Bone marrow (tissue), 2 donors: ENCODE measurements at regions not wholly inside any gene's neighbourhood (a gene's known extent, or its start where the extent isn't known, plus 50 kb on each side); places are given as distances from the start of the nearest gene placed in this dataset.
A peak's percentile ranks its signal among the peaks of the same experiment; 100 is the strongest.
"Not testable (repeated sequence)": the region's sequence is repeated elsewhere in the genome, so short reads cannot be mapped to it uniquely, and the experiment has no call there.

Experiments
- DNase-seq, 2 donors: peaks; one replicate each; lab custom pipeline; 2025; lab: John Stamatoyannopoulos, UW

DNA sequence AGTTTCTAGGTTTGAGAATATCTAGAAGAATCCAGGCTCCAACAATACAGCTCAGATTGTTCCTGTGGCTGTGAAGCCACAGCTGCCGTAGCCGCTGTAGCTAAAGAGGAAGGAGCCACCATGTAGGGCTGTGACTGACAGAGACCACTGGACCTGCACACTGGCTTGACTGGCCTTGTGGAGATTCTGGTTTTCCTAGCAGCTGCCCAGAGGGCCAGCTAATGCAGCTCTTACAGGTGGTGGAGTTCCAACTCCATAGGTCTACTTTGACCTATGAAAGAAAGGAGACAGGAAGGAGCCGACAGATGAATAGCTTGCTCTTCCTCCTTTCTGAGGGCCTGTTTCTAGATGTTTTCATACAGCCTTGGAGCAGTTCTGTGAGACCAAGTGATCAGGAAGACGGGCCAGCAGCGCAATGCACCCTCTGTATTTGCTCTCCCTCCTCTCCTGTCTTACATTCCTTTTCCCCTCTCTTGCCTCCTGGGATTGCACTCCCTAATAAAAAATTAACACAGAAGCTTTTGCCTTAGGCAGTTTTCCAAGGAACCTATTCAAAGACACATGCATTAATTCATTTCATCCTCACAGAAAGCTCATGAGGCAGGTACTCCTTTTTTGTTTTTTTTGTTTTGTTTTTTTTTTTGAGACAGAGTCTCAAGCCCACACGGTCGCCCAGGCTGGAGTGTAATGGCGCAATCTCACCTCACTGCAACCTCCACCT, 51.8 kb upstream of the MYB start:
- peak in 1 of 2 donors; percentile 58 for DNase-seq

DNA sequence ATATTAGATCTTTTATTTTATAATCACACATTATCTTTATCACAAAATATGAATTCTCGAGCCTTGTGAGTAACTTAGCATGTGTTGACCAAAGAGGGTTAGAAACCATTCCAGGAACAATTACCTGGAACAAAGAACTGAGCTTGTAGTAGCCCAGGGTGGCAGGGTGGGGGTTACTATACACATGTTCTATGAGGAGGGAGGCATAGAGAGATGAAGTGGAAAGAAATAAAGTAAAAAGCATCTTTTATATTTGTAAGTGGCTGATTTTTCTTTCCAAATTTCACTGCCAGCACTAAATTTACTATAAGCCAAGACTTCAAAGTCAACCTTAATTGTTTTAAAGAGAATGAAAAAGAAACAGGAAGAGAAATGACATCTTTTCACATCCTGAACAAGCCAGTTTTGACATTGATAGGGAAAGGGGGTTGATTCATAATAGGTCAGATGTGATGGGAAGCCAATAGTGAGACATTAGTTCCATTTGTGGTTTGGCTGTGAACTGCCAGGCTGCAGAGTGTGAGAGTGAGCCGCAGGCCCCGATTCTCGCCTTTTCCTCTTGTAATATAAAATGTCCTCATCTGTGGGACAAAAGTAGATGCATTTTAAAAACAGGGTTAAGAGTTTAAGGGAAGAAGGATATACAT, 52.7 kb upstream of the MYB start:
- DNase-seq, result peak in 1 of 2 donors; percentile 94

DNA sequence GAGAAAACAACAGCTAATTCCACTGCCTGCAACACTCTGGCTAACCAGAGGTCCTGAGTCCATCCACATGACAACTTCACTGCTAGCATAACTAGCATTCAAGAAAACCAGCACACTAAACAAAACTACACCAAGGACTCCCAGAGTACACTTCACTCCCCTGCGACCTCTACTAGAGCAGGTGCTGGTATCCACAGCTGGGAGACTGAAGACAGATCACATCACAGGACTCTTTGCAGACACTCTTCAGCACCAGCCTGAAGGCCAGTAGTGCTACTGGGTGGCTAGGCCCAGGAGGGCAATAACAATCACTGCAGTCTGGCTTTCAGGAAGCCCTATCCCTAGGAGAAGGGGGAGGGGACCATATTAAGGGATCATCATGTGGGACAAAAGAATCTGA, 54.4 kb upstream of the MYB start:
- no peak for DNase-seq

DNA sequence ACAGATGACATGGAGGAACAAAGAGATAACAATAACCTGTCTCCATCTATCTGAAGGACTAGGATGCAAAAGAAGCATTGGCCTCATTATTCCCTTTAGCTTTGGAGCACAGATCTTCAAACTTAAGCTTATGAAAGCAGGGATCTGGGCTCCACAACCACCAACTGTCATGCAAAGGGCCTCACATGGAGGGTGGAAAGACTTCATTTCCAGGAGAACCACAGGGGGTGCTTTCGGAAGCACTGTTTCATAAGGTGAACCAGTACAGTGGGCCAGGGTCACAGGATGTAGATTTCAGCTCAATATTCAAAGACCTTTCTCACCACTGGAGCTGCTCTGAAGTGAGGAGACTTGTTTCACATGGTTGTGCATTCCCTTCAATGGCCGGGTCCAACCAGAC, 55.1 kb upstream of the MYB start:
- no peak for DNase-seq

DNA sequence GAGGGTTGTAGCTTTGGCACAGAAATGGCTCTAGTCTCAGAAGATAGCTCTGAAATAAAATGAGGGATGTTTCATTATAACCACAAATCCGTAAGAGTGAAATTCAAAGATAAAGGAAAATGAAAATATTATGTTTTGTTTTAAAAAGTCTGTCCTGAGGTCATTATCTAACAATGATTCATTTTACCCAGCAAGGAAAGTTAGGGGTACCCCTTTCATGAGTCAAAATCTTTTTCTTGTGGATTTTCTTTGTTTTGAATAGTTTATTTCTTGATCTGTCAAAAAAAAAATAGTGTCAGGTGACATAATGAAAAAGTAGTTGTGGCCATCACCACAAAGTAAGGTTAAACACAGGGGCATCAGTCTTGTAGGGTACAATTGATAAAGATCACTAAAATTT, 59.7 kb upstream of the MYB start:
- no peak for DNase-seq

DNA sequence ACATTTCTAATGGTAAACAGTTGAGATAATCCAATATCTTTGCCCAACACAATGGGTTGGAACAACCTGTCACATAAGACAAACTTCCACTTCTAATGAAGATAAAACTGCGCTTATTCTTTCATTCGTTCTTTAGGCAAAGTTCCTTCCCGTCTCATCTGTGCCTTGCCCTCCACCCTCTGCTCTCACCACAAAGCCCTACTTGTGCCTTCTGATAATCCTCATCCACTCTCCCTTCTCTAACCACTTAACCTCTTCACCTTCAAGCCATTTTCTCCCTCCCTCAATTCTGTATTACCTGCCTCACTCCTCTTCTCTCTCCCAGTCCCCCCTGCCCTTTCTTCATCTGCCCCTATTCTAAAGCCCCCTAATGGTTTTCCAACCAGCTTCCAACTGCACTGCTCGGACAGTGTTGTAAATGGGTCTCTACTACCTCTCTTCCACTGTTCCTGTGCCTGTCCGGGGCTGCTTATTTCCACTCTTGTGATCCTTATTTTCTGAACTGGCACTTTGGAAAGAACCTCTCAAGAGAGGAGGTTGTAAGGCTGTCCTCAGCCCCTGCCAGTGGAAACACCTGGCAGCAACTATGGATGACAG, 62.9 kb upstream of the MYB start:
- no peak for DNase-seq

DNA sequence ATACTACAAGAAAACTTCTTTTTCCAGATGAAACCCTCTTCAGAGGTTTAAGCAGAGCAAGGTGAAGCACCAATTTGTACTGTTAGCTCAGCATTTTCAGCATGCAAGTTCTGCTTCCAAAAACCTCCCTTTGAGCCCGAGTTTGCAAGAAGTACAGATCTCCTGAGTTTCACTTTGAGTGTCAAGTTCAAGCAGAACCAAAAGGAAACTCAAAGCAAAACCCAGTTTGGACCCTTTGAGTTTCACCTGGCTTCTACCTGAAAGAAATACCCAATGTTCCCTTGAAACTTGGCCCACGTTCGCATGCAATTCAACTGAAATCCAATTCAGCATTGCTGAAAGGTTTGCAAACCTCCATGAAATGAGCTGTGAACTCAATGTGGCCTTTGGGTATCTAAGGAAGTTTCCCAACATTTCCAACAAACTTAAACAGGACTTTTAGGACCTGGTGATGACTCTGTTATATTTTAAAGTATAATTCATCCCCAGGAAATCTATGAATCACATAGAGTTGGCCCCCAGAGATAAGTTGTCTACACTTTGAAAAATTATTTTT, 62.9 kb upstream of the HBS1L start:
- no peak for DNase-seq

DNA sequence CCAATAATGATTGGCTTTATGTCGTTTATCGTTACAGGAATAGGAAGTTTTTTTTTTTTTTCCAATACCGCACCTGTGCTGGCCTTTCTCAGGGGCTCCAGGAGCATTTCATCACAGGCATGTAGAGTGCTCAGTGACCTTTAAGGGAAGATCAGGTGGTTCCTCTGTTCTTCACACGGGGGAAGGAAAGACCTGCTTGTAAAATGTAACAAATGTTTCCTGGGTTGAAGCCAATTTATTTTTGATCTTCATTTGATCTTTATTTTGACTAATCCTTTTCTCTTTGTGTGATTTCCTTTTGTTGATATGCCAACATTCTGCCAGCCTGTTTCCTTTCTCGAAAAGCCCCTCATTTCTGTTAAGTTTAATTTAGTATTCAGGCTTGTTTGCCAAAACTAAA, 61.9 kb upstream of the HBS1L start:
- DNase-seq, result peak in 1 of 2 donors; percentile 16

DNA sequence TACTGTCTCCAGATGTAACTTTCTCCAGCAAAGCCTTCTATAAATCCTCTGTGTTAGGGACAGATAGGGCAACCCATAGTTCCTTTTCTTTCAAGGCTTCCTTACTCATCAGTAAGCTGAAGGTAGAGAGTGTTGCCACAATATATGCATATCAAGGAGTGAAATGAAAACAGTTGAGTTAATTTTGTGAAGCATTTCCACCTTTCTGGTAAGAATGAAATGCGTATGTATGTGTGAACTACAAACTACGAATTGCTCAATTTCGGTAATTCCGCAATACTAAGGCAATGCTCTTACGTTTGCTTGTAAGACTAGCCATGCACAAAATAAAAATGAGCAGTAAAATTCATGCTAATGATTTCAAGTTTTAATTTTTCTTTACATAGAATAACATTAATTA, 61.2 kb upstream of the HBS1L start:
- no peak for DNase-seq

DNA sequence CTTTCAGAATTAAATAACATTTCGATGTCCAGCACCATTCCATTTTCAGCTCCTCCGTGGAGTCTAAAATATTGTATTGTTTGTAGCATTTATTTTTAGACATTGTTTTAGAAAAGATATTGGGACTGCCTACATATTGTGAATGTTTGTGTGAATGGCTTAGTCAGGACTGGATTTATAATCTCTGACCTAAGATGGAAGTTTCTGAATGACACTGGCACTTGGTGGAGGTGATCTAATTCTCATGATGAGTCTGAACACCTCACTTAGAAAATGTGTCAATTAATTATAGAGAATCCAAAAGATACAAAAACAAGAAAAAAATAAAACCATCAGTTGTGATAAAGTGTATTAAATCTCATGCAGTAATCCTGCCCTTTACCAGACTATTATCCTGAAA, 60.8 kb upstream of the HBS1L start:
- DNase-seq, result no peak

DNA sequence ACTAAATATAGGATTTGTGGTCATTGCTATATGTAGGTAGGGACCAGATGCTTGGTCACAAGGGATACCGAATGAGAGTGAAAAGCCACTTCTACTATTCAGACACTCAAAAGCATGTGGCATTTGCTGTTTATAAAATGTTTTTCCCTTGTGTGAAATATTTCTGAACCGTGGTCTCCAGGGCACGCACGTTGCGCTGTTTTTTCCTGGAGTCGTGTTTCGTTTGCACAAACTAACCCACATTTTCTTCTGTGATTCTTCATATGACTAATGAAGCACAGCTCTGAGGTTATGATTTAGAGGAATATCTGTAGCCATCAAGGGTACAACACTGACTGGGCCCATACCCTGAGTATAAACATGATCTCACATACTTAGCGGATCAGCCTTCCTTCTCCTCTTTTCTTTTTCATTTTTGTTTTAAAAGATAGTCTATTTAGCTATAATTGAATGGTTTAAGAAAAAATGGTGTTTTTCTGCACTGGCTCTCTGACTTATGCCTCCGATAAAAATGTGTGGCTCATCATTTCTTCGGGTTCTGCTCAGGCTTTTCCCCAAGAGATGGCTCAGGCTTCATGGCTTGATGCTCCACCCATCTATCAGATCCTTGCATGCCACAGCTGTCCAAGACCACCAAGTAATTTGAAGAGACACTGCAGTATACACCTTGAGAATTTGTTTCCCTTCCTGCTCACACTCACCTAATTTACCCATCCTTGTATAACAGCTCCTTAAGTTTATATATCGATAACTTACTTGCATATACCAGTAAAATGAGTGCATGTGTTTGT, 59.9 kb upstream of the HBS1L start:
- DNase-seq, result no peak

DNA sequence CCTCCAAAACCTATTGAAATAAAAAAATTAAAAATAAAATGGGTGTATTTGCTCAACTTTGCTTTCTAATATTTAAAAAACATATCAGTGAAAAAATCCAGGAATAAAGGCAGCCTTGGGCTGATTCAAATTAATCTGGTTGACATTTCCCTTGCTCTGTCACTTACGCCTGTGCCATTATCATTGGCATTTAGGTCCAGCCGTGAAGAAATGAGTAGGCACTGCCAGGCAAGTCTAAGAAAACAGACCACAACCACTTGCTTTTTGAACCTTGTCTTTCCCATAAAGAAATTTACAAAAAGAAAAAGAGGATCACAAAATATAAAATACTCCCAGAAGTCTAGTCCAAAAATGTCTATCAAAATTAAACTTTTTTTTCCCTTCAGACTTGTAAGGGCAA, 59.2 kb upstream of the HBS1L start:
- DNase-seq, result no peak

DNA sequence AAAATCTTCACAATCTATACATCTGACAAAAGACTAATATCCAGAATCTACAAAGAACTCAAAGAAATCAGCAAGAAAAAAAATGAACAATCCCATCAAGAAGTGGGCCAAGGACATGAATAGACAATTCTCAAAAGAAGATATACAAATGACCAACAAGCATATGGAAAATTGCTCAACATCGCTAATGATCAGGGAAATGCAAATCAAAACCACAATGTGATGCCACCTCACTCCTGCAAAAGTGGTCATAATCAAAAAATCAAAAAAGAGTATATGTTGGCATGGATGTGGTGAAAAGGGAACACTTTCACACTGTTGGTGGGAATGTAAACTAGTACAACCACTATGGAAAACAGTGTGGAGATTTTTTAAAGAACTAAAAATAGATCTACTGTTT, 58.3 kb upstream of the HBS1L start:
- not testable (repeated sequence) for DNase-seq

DNA sequence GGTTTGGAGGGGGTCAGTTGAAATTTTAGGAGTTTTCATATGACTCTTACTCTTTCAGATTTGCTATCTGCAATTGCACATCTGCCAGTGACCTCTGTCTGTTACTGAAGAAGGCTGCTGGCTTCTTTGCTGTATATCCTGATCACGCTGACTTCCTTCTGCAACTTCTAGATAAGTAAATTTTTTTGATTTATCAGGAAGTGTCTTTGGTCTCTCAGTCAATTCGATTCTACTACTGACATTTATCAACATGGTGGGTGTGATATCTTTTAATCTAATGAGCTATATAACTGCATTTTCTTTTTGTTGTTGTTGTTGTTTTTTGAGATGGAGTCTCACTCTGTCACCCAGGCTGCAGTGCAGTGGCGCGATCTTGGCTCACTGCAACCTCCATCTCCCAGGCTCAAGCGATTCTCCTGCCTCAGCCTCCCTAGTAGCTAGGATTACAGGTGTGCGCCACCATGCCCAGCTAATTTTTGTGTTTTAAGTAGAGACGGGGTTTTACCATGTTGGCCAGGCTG, 55.7 kb upstream of the HBS1L start:
- DNase-seq, result peak in 1 of 2 donors; percentile 79

DNA sequence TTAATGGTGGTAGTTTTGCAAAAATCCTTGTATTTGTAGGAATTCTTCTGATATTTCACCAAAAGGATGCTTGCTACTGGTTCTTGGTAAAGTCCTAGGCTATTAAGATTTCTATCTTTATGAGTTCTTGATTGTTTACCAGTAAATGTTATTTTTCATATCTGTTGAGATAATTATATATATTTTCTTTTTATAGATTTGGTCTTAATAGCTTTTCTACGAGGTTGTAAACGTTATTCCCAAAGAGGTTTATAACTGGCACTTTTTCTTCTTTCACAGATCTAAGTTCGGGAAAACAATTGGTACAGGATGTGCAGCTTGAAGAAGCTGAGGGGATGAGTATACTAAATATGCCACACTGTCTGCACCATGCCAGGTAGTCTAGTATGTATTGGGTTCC, 55.1 kb upstream of the HBS1L start:
- no peak for DNase-seq

DNA sequence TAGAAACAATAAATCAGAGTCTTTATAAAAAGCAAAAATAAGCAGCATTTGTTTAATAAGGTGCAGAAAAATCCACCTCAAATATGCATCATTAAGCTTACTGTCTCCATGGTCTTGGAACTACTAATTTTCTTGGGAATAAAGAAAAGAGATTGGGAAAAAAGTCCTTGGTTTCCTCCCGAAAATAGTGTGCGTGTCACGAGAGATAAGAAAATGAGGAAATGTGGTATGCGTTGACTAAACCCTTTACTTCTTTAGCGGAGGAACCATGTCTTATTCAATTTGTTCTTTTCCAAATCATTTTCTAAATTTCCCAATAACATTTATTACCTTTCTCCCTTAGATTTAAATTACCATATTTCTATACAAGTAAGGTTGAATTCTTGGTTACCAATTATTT, 54.1 kb upstream of the HBS1L start:
- no peak for DNase-seq

DNA sequence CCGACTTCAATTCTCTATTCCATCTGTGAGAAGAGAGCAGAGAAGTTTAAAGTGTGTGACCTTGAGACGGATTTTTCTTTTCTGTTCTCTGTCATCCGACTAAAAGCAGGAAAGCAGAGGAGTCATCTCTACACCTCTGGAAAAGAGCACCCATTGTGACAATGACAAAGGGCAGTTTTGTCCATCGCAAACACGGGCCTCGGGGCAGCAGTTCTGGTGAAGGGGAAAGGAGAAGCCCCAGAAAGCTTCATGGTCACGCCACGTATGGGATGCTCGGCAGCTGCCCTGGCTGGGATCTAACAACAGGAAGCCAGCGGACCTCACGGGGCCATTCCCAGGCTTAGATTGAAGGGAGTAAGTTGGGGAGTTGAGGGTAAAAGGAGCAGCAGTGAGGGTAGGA, 52.0 kb upstream of the HBS1L start:
- DNase-seq, result no peak

DNA sequence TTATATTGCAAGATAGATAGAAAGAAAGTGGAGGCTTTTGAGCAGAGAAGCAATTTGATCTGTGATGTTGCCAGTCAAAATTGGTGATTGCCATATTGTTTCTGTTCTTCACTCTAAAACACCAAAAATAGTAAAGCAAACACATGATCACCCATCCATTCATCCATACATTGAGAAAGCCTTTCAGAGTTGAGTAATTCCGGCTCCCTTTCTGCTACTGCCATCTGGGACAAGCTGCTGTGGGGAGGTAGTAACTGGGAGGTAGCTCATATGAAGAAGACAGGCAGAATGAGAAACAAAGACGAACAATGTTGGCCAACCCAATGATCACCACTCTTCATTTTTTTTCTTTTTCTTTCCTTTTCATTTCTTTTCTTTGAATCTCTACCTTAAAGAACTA, 51.1 kb upstream of the HBS1L start:
- no peak for DNase-seq

DNA sequence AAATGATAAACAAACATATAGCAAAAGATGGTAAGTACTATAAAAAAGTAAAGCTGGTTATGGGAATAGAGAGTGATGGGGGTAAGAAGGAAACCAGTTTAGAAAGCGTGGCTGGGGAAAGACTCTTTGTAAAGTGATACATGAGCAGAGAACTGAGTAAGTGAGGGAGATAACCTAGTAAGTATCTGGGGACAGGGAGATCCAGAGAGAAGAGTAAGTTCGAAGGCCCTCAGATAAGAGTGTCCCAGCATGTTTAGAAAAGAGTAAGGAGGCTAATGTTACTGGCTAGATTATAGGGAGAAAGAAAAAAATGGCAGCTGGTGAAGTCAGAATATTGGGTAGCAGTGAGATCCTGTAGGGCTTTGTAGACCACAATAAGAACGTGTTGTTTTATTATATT, 50.7 kb upstream of the HBS1L start:
- DNase-seq, result no peak
